ENCODE measurements at regions not wholly inside any gene's neighbourhood (a gene's known extent, or its start where the extent isn't known, plus 50 kb on each side); places are given as distances from the start of the nearest gene placed in this dataset.

DNA sequence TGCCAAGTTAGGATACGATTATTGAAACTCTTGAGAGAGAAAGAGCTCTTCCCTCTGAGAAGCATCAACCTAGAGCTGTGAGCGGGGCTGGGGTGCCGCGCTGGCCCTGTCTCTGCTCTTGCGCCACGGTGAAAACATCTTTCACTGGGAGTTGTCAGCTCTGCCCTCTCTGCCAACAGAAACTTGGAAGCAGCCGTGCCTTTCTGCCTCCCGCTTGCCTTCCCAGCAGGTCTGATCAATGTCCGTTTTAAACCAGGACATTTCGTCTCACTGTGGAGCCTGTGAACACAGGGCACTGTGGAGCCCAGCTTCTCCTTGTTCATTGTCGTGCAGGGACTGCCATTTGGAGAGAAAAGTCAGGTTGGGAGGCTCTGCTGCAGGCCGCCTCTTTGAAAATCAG, 249.2 kb upstream of the PMEPA1 start:
- TF ChIP-seq POLR2AphosphoS5 (IDR thresholded peaks at IDR 0.05): peak in 1 of 2 donors; percentile 21
- TF ChIP-seq, protein P1, sequence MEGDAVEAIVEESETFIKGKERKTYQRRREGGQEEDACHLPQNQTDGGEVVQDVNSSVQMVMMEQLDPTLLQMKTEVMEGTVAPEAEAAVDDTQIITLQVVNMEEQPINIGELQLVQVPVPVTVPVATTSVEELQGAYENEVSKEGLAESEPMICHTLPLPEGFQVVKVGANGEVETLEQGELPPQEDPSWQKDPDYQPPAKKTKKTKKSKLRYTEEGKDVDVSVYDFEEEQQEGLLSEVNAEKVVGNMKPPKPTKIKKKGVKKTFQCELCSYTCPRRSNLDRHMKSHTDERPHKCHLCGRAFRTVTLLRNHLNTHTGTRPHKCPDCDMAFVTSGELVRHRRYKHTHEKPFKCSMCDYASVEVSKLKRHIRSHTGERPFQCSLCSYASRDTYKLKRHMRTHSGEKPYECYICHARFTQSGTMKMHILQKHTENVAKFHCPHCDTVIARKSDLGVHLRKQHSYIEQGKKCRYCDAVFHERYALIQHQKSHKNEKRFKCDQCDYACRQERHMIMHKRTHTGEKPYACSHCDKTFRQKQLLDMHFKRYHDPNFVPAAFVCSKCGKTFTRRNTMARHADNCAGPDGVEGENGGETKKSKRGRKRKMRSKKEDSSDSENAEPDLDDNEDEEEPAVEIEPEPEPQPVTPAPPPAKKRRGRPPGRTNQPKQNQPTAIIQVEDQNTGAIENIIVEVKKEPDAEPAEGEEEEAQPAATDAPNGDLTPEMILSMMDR (IDR thresholded peaks at IDR 0.05): no peak
- no peak for TF ChIP-seq POLR2A (IDR thresholded peaks at IDR 0.05; ENCODE audit: low read depth)
- no peak for TF ChIP-seq EP300 (IDR thresholded peaks at IDR 0.05)
